Sigmoid colon (tissue), 4 donors: ENCODE measurements at regions not wholly inside any gene's neighbourhood (a gene's known extent, or its start where the extent isn't known, plus 50 kb on each side); places are given as distances from the start of the nearest gene placed in this dataset.

Experiments
- POLR2A ChIP-seq, 2 donors: fragments of 450-650 bp; IDR thresholded peaks; one replicate each; pipeline ENCODE4 v1.6.1; 2016; ENCODE audit warnings: antibody characterized with exemption in 2 of 2, mild to moderate bottlenecking in 2 of 2, moderate library complexity in 2 of 2
- POLR2AphosphoS5 ChIP-seq, 4 donors: sonication (generic); formaldehyde crosslinking; IDR thresholded peaks; one replicate each; pipeline ENCODE4 v1.6.1; 2017; ENCODE audit warnings: antibody characterized with exemption in 4 of 4

GRCh38 chr16:27645396-27645795 is 95.5 kb downstream of the KATNIP start:
- TF ChIP-seq POLR2AphosphoS5 (IDR thresholded peaks at IDR 0.05) (no peak), POLR2A (IDR thresholded peaks at IDR 0.05) (no peak)
